Activated B cell treated with CpG ODN at 0.5 μM for 24 hours (primary cell): ENCODE measurements at regions not wholly inside any gene's neighbourhood (a gene's known extent, or its start where the extent isn't known, plus 50 kb on each side); places are given as distances from the start of the nearest gene placed in this dataset.
"Not testable (repeated sequence)": the region's sequence is repeated elsewhere in the genome, so short reads cannot be mapped to it uniquely, and the experiment has no call there.

Source experiments
- ATAC-seq: fragments of 200-7000 bp; cut with Tn5 transposase; one replicate; pipeline ENCODE4 v1.10.0; 2021; ENCODE audit warnings: low read depth, mild to moderate bottlenecking, moderate library complexity
- CTCF ChIA-PET: fragments of 350-600 bp; sonication (Branson Sonifier 250); formaldehyde crosslinking; loops from one replicate; lab custom pipeline; 2021; ENCODE audit warnings: antibody characterized with exemption; lab: Charles Lee
- POLR2A ChIA-PET: fragments of 350-600 bp; sonication (Branson Sonifier 250); formaldehyde crosslinking; loops from one replicate; lab custom pipeline; 2021; ENCODE audit warnings: antibody characterized with exemption; lab: Charles Lee
- DNase-seq: peaks from one replicate; pipeline ENCODE4 v3.0.0; 2022
- H3K27ac Mint-ChIP-seq: one replicate; pipeline ENCODE4 v1.8.0; 2020; ENCODE audit warnings: mixed read lengths
- H3K27me3 Mint-ChIP-seq: one replicate; pipeline ENCODE4 v1.8.0; 2021; ENCODE audit warnings: mixed read lengths
- H3K36me3 Mint-ChIP-seq: one replicate; pipeline ENCODE4 v1.8.0; 2021; ENCODE audit warnings: low read depth, mixed read lengths
- H3K4me1 Mint-ChIP-seq: one replicate; pipeline ENCODE4 v1.8.0; 2021; ENCODE audit warnings: mixed read lengths
- H3K4me3 Mint-ChIP-seq: one replicate; pipeline ENCODE4 v1.8.0; 2020; ENCODE audit warnings: mild to moderate bottlenecking, mixed read lengths
- H3K9me3 Mint-ChIP-seq: one replicate; pipeline ENCODE4 v1.8.0; 2020; ENCODE audit warnings: mixed read lengths
- intact Hi-C: fragments of 100-400 bp; cut with micrococcal nuclease; formaldehyde crosslinking; loops from one replicate; pipeline ENCODE4 v1.15.1; 2024
- TF ChIP-seq, protein P1 (sequence below): fragments of 200-600 bp; IDR thresholded peaks from one replicate; pipeline ENCODE4 v1.8.0; 2022; ENCODE audit warnings: antibody characterized with exemption, mild to moderate bottlenecking

DNA sequence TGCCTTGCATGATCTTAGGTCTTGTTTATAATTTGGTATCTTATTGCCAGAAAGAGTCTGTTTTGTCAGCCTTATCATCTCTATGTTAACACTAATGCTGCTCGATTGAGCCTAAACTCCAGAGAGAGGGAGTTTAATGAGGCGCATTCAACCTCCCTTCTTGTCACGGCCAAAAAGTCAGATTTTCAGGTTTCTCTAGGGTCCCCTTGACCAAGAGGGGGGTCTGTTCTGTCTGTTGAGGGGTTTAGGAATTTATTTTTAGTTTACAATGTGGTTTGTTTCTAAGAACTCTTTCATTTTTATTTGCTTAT, 285.7 kb upstream of the VWC2 start:
- intact Hi-C loops: no loop called here
- Mint-ChIP-seq H3K27ac (no peak overlapping the region), H3K4me3 (no peak overlapping the region), H3K4me1 (no peaks in the 10 kb centered on the region), H3K27me3 (no peaks in the 10 kb centered on the region), H3K9me3 (no peaks in the 10 kb centered on the region), H3K36me3 (no peaks in the 10 kb centered on the region)
- POLR2A ChIA-PET: no interaction called here
- TF ChIP-seq, protein P1, sequence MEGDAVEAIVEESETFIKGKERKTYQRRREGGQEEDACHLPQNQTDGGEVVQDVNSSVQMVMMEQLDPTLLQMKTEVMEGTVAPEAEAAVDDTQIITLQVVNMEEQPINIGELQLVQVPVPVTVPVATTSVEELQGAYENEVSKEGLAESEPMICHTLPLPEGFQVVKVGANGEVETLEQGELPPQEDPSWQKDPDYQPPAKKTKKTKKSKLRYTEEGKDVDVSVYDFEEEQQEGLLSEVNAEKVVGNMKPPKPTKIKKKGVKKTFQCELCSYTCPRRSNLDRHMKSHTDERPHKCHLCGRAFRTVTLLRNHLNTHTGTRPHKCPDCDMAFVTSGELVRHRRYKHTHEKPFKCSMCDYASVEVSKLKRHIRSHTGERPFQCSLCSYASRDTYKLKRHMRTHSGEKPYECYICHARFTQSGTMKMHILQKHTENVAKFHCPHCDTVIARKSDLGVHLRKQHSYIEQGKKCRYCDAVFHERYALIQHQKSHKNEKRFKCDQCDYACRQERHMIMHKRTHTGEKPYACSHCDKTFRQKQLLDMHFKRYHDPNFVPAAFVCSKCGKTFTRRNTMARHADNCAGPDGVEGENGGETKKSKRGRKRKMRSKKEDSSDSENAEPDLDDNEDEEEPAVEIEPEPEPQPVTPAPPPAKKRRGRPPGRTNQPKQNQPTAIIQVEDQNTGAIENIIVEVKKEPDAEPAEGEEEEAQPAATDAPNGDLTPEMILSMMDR: no peak
- CTCF ChIA-PET: no interaction called here
- DNase-seq (no peak), ATAC-seq (no peak)

DNA sequence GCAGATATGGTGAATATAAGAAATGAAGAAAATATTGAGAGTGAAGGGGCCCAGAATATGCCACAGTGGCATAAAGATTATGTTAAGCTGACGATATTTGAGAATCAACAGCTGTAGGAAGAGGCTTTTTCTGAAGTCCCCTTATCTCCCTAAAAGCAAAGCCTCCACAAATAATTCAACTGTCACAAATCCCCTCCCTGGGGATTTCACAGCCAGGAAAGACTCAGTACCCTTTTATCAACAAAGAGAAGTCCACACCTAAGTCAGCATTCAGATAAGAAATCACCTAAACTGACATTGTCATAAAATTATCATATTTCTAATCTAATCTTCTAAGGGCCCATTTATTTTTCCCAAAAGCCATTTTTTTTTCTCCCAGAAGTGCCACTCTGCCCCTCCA, 284.9 kb upstream of the VWC2 start:
- intact Hi-C loops: no loop called here
- no peak for DNase-seq
- Mint-ChIP-seq H3K4me3 (no peak overlapping the region), H3K4me1 (no peaks in the 10 kb centered on the region), H3K27me3 (no peaks in the 10 kb centered on the region), H3K9me3 (no peaks in the 10 kb centered on the region), H3K36me3 (no peaks in the 10 kb centered on the region), H3K27ac (no peak overlapping the region)
- CTCF ChIA-PET: no interaction called here
- POLR2A ChIA-PET: no interaction called here
- ATAC-seq: no peak
- TF ChIP-seq, protein P1: no peak

DNA sequence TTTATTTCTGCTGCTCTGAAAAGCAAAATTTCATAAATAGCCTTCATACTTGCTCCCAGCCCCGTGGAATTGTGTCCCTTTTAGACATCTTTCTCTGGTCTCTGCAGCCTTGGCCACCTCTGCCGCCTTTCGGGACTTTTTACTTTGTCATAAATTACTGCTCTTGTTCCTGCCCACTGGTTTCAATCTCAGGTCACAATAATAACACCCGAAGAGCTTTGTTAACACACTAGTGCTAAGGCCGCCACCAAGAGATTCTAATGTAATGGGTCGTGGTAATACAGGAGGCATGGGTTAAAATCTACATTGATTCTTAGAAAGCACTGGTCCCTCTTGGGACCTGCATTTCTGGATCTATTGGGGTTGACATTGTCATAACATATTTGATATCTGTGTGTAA, 276.0 kb upstream of the VWC2 start:
- intact Hi-C loops: no loop called here
- H3K4me3 Mint-ChIP-seq: no peak overlapping the region
- POLR2A ChIA-PET: no interaction called here
- no peak overlapping the region for H3K27ac Mint-ChIP-seq
- no peaks in the 10 kb centered on the region for H3K36me3 Mint-ChIP-seq
- no peaks in the 10 kb centered on the region for H3K27me3 Mint-ChIP-seq
- DNase-seq (no peak), ATAC-seq (no peak)
- no peaks in the 10 kb centered on the region for H3K4me1 Mint-ChIP-seq
- no peaks in the 10 kb centered on the region for H3K9me3 Mint-ChIP-seq
- TF ChIP-seq, protein P1: no peak
- CTCF ChIA-PET: no interaction called here

DNA sequence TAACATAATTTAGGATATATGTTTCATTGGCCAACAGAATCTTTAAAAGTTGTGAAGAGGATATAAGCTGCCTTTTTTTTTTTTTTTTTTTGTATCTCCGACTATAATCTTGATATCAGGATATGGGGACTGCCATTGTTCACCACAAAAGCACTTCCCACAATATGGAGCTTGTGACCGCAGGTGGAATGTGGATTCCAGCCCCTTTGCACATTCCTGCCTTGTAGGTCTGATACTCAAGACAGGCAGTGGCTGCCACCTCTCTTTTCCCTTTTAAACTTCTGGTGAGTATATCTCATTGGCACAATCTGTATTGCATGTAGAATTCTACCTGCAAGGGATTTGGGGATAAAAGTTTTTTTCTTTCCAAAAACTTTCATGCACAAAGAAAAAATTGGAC, 272.7 kb upstream of the VWC2 start:
- ATAC-seq (no peak), DNase-seq (no peak)
- Mint-ChIP-seq H3K4me1 (no peaks in the 10 kb centered on the region), H3K27me3 (no peaks in the 10 kb centered on the region), H3K36me3 (no peaks in the 10 kb centered on the region), H3K27ac (no peak overlapping the region), H3K9me3 (no peaks in the 10 kb centered on the region), H3K4me3 (no peak overlapping the region)
- ChIA-PET POLR2A (no interaction called here), CTCF (no interaction called here)
- TF ChIP-seq, protein P1: no peak
- intact Hi-C loops: no loop called here

DNA sequence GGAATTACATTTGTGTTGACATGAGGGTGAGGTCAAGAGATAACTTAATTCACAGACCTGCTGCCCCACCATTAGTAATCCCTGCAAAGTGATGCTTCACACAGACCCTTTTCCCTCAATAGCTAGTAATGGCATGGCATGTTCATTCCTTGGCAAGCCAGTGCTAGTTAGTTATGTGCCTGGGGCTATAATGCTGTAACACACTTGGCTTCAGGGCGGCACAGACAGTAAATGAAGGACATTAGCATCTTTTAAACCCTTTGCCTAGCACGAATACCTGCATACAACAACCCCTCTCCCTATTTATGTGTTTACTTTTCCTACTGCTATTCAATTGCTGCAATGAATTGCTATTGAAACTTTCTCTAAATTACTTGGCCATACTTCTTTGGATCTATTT, 266.2 kb upstream of the VWC2 start:
- DNase-seq, H3K27ac Mint-ChIP-seq, H3K27me3 Mint-ChIP-seq, intact Hi-C loops, CTCF ChIA-PET, H3K9me3 Mint-ChIP-seq, POLR2A ChIA-PET, ATAC-seq, H3K4me3 Mint-ChIP-seq, H3K4me1 Mint-ChIP-seq, H3K36me3 Mint-ChIP-seq: not testable (repeated sequence)

DNA sequence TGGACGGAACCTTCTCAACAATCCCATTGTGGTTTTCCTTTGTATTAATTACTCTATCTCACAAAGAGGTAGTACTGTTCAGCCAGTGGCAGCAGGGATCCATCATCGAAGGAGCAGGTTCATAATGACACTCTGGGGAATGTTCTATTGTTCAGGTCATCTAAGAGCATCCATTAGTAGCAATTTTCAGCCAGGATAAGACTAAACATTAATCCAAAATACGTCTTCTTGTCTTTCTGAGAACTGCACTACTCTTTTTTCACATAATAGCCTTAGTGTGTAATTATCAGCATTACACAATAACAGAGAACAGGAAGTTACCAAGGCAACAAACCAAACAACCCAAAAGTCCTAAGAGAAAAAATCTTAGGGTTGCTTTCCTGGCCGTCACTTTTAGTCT, 259.5 kb upstream of the VWC2 start:
- Mint-ChIP-seq H3K36me3 (no peaks in the 10 kb centered on the region), H3K9me3 (peaks cover 2% of the 10 kb centered on the region), H3K4me1 (no peaks in the 10 kb centered on the region), H3K4me3 (no peak overlapping the region), H3K27me3 (no peaks in the 10 kb centered on the region), H3K27ac (no peak overlapping the region)
- intact Hi-C loops: no loop called here
- ATAC-seq: no peak
- TF ChIP-seq, protein P1: no peak
- DNase-seq: no peak
- ChIA-PET CTCF (no interaction called here), POLR2A (no interaction called here)
